Osteocyte (in vitro differentiated cells): ENCODE measurements at regions not wholly inside any gene's neighbourhood (a gene's known extent, or its start where the extent isn't known, plus 50 kb on each side); places are given as distances from the start of the nearest gene placed in this dataset.

Experiments
- DNase-seq: peaks from one replicate; pipeline ENCODE4 v3.0.0; 2021; ENCODE audit warnings: mixed read lengths; ENCODE audit not compliant: unreplicated experiment; ENCODE audit errors: extremely low spot score
- H3K27ac Mint-ChIP-seq: one replicate; pipeline ENCODE4 v1.8.0; 2021; ENCODE audit warnings: mild to moderate bottlenecking, mixed read lengths; ENCODE audit not compliant: unreplicated experiment
- H3K27me3 Mint-ChIP-seq: one replicate; pipeline ENCODE4 v1.8.0; 2021; ENCODE audit warnings: mixed read lengths; ENCODE audit not compliant: unreplicated experiment
- H3K36me3 Mint-ChIP-seq: one replicate; pipeline ENCODE4 v1.8.0; 2021; ENCODE audit warnings: mixed read lengths; ENCODE audit not compliant: unreplicated experiment
- H3K4me1 Mint-ChIP-seq: one replicate; pipeline ENCODE4 v1.8.0; 2021; ENCODE audit warnings: mixed read lengths; ENCODE audit not compliant: unreplicated experiment
- H3K4me3 Mint-ChIP-seq: one replicate; pipeline ENCODE4 v1.8.0; 2021; ENCODE audit warnings: mild to moderate bottlenecking, moderate library complexity, mixed read lengths; ENCODE audit not compliant: unreplicated experiment
- H3K9me3 Mint-ChIP-seq: one replicate; pipeline ENCODE4 v1.8.0; 2021; ENCODE audit warnings: mixed read lengths; ENCODE audit not compliant: unreplicated experiment
- TF ChIP-seq, protein P1 (sequence below): fragments of 200-600 bp; sonication (generic); IDR thresholded peaks from 2 replicates; pipeline ENCODE4 v1.5.0; 2021; ENCODE audit warnings: antibody characterized with exemption, mild to moderate bottlenecking, moderate library complexity

DNA sequence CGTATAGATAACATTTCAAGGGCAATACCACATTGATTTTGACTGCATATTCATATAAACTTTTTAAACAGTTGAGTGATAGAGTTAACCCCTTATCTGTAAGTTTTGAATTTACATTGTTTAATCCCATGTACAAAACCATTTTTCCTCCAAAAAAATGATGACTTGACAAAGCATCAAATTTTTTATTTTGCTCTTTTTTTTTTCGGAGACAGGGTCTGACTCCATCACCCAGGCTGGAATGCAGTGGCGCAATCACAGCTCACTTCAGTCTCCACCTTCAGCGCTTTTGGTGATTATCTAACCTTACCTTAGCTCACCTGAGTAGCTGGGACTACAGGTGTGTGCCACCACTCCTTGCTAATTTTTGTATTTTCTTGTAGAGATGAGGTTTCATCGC, 1670.1 kb upstream of the CDH9 start:
- H3K27me3 Mint-ChIP-seq: peaks cover 28% of the 10 kb centered on the region
- no peaks in the 10 kb centered on the region for H3K36me3 Mint-ChIP-seq
- no peak overlapping the region for H3K27ac Mint-ChIP-seq

DNA sequence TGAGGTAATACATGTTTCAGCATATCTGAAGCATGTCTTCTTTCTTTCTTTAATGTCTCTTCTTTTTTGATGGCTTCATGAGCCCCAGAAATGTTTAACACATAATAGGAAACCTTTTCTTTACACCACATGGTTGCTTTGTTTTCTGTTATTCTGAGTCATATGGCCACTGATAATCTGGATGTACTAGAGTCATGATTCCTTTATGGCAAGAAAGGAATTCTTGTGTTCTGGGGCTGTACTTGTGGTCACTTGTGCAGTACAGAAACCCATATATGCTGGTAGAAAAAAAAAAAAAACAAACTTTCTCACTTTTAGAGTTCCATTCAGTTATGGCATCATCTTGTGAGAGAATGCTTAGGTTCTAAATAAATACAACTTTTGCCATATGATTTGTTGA, 1669.3 kb upstream of the CDH9 start:
- no peak overlapping the region for H3K4me3 Mint-ChIP-seq
- DNase-seq: no peak
- no peaks in the 10 kb centered on the region for H3K9me3 Mint-ChIP-seq
- no peak overlapping the region for H3K27ac Mint-ChIP-seq
- TF ChIP-seq, protein P1, sequence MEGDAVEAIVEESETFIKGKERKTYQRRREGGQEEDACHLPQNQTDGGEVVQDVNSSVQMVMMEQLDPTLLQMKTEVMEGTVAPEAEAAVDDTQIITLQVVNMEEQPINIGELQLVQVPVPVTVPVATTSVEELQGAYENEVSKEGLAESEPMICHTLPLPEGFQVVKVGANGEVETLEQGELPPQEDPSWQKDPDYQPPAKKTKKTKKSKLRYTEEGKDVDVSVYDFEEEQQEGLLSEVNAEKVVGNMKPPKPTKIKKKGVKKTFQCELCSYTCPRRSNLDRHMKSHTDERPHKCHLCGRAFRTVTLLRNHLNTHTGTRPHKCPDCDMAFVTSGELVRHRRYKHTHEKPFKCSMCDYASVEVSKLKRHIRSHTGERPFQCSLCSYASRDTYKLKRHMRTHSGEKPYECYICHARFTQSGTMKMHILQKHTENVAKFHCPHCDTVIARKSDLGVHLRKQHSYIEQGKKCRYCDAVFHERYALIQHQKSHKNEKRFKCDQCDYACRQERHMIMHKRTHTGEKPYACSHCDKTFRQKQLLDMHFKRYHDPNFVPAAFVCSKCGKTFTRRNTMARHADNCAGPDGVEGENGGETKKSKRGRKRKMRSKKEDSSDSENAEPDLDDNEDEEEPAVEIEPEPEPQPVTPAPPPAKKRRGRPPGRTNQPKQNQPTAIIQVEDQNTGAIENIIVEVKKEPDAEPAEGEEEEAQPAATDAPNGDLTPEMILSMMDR: no peak
- H3K4me1 Mint-ChIP-seq: no peaks in the 10 kb centered on the region
- H3K36me3 Mint-ChIP-seq: no peaks in the 10 kb centered on the region
- H3K27me3 Mint-ChIP-seq: peaks cover 25% of the 10 kb centered on the region

More for the DNA sequence above, 1670.1 kb upstream of the CDH9 start:
- no peaks in the 10 kb centered on the region for H3K9me3 Mint-ChIP-seq
- DNase-seq: no peak
- no peak overlapping the region for H3K4me3 Mint-ChIP-seq
- H3K4me1 Mint-ChIP-seq: no peaks in the 10 kb centered on the region
- TF ChIP-seq, protein P1: no peak

DNA sequence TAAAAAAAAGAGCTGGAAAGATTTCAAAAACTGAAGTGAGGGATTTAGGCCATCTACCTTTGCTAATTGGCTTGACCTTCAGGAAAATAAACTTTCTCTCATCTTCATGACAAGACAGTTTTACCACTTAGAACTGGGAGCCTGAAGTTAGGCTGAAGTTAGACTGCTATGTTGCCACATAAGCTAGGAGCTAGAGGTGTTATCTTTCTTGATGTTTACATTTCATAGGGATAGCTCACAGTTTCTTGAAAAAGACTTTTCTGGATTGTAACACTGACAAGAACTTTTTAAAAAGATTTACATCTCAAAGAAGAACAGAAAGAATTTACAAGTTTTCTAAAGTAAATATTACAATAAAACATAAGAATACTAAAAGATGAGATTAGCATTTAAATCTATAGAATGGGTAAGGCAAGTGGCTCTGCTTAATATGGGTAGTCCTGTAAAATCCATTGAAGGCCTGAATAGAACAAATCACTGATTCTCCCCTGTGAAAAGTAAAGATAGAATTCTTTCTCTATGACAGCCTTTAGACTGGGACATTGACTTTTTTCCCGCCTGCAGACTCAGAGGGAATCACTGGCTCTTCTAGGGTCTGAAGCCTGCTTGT, 1665.4 kb upstream of the CDH9 start:
- no peak overlapping the region for H3K4me3 Mint-ChIP-seq

GRCh38 chr5:28691526-28691925, 1653.1 kb upstream of the CDH9 start:
- Mint-ChIP-seq H3K4me1 (no peaks in the 10 kb centered on the region), H3K27ac (no peak overlapping the region), H3K9me3 (no peaks in the 10 kb centered on the region), H3K27me3 (peaks cover 24% of the 10 kb centered on the region), H3K36me3 (no peaks in the 10 kb centered on the region), H3K4me3 (no peak overlapping the region)
- no peak for DNase-seq
- TF ChIP-seq, protein P1: no peak

More for the DNA sequence above, 1665.4 kb upstream of the CDH9 start:
- Mint-ChIP-seq H3K27me3 (peaks cover 20% of the 10 kb centered on the region), H3K36me3 (no peaks in the 10 kb centered on the region), H3K27ac (no peak overlapping the region), H3K4me1 (no peaks in the 10 kb centered on the region), H3K9me3 (no peaks in the 10 kb centered on the region)
- DNase-seq: no peak
- TF ChIP-seq, protein P1: no peak

GRCh38 chr5:28685794-28686193, 1647.4 kb upstream of the CDH9 start:
- Mint-ChIP-seq H3K9me3 (no peaks in the 10 kb centered on the region), H3K27ac (no peak overlapping the region), H3K27me3 (peaks cover 12% of the 10 kb centered on the region), H3K4me3 (no peak overlapping the region), H3K4me1 (no peaks in the 10 kb centered on the region), H3K36me3 (no peaks in the 10 kb centered on the region)
- DNase-seq: no peak
- TF ChIP-seq, protein P1: no peak
